GDM1 (cell line): ENCODE measurements at regions not wholly inside any gene's neighbourhood (a gene's known extent, or its start where the extent isn't known, plus 50 kb on each side); places are given as distances from the start of the nearest gene placed in this dataset.

ENCODE experiments used
- DNase-seq: peaks from one replicate; lab custom pipeline; 2025; lab: John Stamatoyannopoulos, UW

DNA sequence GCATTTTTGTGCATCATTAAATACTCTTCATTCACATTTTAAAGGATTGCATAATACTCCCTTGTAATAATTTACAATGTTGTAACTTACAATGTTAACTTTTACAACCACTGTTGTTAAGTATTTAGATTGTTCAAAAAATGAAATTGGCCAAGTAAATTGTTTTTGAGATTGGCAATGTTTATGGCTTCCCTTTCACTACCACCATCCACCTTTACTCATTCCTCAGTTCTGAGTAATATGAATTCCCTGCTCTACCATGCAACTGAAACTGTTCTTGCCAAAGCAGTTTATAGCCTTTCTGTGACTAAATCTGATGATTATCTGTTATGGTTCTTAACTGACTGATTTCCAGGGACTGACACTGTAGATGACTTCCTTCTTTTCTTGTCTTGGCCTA, 80.5 kb upstream of the TMEM106B start:
- no peak for DNase-seq

DNA sequence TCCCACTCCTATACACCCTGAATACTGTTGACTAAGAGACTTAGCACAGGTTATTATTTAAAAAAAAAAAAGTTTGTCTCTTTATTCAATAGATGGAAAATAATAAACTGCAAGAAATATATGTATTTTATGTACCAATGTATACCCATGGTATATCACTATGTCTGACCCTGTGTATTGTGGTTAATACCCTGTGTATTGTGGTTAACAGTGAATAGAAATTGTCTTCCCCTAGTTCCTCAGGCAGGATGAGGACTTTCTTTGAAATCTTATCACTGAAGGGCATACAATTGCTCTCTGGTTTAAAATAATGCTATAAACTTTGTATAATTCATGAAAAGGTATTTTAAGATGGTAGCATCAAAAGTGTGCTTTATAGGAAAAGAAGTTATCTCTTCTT, 80.0 kb upstream of the TMEM106B start:
- no peak for DNase-seq

DNA sequence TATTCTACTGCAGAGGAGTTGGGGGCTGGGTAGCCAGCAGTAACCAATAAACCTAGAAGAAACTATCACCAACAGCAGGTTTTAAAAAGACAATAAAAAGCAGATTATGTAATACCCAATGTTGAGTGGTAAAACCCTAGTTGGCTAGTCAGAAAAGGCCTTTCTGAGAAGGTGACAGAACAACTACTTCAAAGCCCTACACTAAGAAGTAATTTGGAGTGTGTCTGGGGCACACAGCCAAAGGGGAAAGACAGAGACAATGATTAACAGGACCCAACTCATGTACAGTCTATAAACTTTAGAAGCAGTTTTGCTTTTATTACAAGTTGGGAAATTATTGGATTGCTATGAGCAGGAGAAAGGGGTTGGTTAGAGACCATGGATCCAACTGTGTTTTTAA, 77.2 kb upstream of the TMEM106B start:
- DNase-seq, result no peak

DNA sequence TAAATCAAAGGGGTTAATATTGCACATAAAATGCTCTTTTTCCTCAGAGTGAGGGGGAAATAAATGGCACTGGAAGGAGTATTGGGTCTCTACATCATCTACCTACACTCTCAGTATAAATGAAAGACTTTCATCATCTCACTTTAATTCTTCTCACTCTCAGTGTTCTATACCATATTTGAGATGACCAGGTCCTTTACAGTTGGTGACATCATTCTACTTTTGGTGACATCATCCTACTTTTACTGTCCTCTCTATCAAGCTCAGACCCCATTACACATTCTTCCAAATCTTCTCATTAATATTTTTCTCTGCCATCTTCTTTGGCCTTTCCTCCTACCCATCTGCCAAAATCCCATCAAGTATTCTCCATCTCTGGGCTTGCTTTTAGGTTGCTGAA, 74.6 kb upstream of the TMEM106B start:
- DNase-seq, result no peak

DNA sequence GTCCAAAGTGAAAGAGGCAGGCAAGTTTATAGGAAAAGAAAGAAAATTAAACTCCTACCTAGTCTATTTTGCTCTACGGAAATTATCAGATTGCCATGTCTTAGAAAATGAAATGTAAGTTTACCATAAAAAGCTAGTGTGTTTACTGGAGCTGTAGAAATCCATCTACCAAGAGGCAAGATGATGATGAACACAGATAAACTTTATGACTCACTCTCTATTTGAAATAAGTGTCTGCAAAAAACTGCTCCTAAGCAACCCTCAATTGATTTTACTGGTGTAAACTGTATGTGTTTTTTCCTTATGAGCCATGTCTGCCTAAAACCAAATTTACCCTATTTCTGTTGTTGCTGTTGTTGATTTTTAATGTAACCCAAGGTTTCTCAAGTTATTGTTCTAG, 73.8 kb upstream of the TMEM106B start:
- no peak for DNase-seq

DNA sequence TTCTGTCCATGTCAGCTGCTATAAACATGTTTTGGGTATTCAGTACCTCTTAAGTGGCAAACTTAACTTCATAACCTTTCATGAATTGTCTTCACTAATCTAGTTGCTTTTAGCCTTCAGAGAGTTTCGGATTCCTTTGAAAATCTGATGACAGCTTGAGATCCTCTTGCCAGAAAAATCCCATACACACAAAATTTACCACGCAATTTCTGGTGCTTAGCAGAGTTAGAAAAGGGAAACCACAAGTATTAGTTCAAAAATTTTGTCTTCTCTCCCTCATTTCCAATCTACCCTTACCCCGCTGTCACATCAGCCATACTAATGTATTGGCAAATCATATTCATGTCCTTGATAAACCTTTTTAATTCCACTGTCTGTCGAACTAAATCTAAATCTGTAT, 72.7 kb upstream of the TMEM106B start:
- DNase-seq, result no peak

DNA sequence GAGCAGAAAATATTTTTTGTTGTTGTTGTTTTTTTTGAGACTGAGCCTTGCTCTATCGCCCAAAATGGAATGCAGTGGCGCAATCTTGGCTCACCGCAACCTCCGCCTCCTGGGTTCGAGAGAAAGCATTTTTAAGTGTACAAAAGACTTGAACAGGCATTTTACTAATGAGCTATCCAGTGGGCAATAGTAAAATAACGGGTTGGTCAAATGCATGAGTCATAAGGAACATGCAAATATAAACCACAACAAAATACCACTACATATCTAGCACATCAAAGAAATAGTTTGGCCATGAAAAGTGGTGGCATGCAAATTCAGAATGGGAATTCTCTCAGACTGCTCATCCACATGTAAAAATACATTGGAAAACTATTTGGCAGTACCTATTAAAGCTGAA, 71.7 kb upstream of the TMEM106B start:
- DNase-seq, result no peak

DNA sequence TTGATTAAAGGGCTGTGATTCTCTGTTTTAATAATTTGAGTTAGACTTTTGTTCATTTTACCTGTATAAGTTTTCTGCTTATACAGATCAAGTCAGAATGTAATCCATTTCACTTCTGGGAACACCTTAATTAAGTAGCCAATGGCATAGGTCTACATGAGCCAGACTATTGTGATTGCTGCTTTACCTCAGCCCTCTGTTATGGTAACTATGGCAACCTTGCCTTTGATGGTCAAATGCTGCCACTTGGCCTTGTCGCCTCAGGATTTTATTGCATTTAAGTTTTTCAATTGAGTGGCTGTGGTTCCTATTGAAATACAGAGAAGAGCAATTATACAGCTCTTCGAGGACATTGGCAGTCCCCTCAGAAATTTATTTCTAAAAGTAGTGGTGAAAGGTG, 64.3 kb upstream of the TMEM106B start:
- DNase-seq, result no peak

DNA sequence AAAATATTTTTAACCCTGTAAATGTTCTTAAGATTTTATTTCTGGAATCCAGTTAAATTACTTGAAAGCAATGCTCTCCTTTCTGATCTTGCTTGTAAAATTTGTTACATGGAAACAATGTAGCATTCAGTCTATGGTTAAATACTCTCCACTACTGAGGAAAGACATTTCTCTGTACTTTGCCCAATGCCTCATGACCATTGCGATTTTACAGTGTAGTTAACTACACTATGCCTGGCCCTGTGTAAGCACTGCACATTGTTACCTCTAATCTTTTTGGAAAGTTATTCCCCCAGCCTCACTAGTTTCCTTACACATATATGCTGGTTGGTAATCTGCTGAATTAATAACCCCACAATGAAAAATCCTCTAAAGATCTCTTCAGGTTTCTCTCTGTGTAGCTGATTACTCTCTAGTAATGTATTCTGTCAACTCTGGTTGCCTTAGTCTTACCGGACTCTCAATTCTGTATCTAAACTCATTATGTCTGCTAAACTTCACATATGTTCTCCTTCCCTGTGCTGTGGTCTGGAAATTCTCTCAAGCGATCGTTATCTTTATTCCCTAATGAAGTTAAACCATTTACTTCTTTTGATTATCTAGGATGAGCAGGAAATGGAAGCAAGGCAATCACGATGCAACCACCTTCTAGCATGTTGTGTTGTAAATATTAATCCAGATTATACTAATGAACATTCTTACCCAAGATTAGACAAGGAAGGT, 58.7 kb upstream of the TMEM106B start:
- no peak for DNase-seq

DNA sequence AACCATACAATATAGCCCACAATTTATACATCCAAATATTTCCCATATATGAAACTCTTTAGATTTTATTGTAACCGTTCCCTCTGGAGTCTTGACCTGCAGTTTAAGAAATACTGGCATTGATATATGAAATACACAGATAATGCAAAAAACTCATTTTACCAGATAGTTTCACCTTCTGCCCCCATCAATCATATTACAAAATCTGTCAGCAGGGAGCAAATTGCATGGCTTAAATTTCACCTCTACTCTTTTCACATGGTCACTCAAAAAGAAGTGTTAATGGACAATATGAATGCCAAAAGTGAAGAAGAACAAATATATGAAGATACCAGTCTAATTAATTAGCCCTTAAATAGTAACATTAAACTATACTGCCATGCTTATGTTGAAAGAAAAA, 57.0 kb upstream of the TMEM106B start:
- DNase-seq, result no peak

DNA sequence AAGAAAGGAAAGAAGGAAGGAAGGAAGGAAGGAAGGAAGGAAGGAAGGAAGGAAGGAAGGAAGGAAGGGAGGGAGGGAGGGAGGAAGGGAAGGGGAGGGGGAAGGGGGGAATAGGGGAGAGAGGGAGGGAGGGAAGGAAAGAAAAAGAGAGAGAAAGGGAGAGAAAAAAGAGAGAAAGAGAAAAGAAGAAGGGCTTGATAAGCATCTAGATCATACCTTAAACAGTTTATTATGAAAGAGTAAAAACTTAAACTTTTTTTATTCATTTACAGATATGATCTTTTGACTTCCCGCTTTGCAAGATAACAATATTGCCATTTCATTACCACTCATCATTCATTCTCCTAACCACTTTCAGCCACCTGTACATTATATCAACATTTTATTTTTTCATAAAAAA, 53.6 kb upstream of the TMEM106B start:
- DNase-seq, result no peak

DNA sequence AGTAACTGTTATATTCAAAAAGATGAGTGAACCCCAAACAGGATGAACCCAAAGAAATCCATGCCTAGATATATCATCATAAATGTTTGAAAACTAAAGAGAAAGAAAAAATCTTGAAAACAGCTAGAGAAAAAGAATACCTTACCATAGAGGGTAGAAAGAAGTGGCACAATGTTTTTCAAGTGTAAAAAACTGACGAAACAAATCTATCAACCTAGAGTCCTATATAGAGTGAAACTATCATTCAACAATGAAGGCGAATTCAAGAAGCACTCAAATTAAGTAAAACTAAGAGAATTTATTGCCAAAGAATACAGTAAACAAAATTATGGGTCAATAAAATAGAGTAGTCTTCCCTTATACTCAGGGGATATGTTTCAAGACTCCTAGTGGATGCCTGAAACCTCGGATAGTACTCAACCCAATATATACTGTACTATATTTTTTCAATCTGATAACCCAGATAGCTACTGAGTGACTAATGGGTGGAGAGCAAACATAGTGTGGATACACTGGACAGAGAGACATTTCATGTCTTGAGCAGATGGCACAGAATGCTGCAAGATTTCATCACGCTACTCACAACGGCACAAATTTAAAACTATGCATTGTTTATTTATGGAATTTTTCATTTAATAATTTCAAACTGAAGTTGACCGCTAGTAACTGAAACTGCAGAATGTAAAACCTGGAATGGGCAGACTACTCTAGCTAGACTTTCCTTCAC, 52.6 kb upstream of the TMEM106B start:
- DNase-seq, result no peak

DNA sequence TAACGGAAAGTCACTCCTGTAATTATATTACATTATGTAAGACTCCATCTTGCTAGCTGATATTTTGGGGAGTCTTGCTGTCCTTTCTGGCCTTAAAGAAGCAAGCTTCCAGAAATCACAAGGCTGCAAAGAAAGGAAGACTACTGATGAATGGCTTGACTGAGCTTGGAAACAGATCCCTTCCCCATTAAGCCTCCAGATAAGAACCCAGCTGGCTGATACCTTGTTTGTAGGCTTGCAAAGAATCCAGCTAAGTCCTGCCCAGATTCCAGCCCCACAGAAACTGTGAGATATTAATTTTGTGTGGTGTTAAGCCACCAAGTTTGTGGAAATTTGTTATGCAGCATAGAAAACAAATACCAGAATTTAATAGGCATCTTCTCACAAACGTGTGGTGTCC, 49.9 kb upstream of the TMEM106B start:
- DNase-seq, result no peak
